ENCODE measurements at regions not wholly inside any gene's neighbourhood (a gene's known extent, or its start where the extent isn't known, plus 50 kb on each side); places are given as distances from the start of the nearest gene placed in this dataset.

DNA sequence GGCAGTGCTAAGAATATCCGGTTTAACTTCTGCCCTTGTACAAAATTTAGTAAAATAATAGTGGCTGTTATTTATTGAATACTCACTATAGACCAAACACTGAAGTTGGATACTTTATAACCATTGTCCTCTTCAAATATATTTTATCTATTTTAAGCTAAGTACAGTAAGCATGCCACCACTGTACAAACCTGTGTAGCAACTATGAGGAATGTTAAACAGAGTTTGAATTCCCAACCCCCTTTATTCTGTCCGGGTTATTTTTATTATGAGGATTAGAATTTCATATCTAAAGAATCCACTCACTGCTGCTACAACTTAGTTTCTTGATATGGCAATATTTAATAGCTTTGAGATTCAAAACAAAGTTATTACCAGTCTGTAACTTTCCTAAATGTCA lies 203.5 kb upstream of the RBMS3 start:
- no peak overlapping the region for H3K9ac ChIP-seq (ENCODE audit: control insufficient read depth, extremely low read depth, insufficient read depth, low read length)
- no peak overlapping the region for H3K27ac ChIP-seq (ENCODE audit: control insufficient read depth, insufficient read depth, low read length)
- H3K4me1 ChIP-seq (ENCODE audit: control insufficient read depth, extremely low read depth, insufficient read depth, low read length) = no peaks in the 10 kb centered on the region
- H2AFZ ChIP-seq (ENCODE audit: control insufficient read depth, low read length) = no peak overlapping the region
- FAIRE-seq (no peak), DNase-seq (ENCODE audit: low read depth, low spot score) (no peak)
- H4K20me1 ChIP-seq (ENCODE audit: control insufficient read depth, extremely low read depth, insufficient read depth, low read length) = no peaks in the 10 kb centered on the region
- no peaks in the 10 kb centered on the region for H3K9me1 ChIP-seq (ENCODE audit: control insufficient read depth, extremely low read depth, insufficient read depth, low read length)
- H3K36me3 ChIP-seq (ENCODE audit: control insufficient read depth in 2 of 2, extremely low read depth in 1 of 2, insufficient read depth in 2 of 2, low read length in 2 of 2) = no peaks in the 10 kb centered on the region
- no peaks in the 10 kb centered on the region for H3K9me3 ChIP-seq (ENCODE audit: control insufficient read depth, low read depth, low read length)
- H3K4me2 ChIP-seq (ENCODE audit: control insufficient read depth, extremely low read depth, insufficient read depth, low read depth, low read length) = no peak overlapping the region
- dilution Hi-C loops (cut with MboI; ENCODE audit: extremely low pct_ligation_motif_present, low sequenced_read_pairs) = no loop called here
- no peak for TF ChIP-seq EZH2 (IDR thresholded peaks at IDR 0.05; ENCODE audit: low read length)
- TF ChIP-seq, protein P1, sequence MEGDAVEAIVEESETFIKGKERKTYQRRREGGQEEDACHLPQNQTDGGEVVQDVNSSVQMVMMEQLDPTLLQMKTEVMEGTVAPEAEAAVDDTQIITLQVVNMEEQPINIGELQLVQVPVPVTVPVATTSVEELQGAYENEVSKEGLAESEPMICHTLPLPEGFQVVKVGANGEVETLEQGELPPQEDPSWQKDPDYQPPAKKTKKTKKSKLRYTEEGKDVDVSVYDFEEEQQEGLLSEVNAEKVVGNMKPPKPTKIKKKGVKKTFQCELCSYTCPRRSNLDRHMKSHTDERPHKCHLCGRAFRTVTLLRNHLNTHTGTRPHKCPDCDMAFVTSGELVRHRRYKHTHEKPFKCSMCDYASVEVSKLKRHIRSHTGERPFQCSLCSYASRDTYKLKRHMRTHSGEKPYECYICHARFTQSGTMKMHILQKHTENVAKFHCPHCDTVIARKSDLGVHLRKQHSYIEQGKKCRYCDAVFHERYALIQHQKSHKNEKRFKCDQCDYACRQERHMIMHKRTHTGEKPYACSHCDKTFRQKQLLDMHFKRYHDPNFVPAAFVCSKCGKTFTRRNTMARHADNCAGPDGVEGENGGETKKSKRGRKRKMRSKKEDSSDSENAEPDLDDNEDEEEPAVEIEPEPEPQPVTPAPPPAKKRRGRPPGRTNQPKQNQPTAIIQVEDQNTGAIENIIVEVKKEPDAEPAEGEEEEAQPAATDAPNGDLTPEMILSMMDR (optimal IDR thresholded peaks at IDR 0.05 in 1 of 3, IDR thresholded peaks at IDR 0.05 in 1 of 3, conservative IDR thresholded peaks at IDR 0.05 in 1 of 3; ENCODE audit: extremely low read depth in 1 of 3, insufficient read depth in 2 of 3, low read length in 3 of 3) = no peak
- H3K27me3 ChIP-seq (ENCODE audit: control insufficient read depth, extremely low read depth, insufficient read depth, low read length) = no peaks in the 10 kb centered on the region
- H3K4me3 ChIP-seq (ENCODE audit: control insufficient read depth in 2 of 3, extremely low read depth in 1 of 3, insufficient read depth in 2 of 3, low read depth in 1 of 3, low read length in 3 of 3) = no peak overlapping the region
- no peaks in the 10 kb centered on the region for H3K79me2 ChIP-seq (ENCODE audit: control insufficient read depth, insufficient read depth, low read length)

DNA sequence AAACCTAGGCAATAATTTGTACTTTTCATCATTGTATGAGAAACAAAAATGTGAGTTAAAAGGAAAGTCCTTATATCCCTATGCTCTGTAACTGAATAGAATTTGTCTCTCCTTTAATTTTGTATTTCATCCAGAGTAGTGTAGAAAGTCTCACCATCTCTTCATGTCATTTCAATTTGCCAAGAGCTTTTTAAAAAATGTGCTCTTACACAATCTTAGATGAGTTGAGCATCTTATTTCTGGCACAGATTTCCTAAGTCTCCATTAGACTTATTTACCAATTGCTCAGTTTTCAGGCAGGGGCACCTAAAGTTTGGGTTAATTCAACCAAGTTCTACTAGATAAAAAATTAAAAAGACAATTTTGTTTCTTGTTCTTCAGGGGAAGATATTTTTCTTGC lies 201.5 kb upstream of the RBMS3 start:
- dilution Hi-C loops (cut with MboI; ENCODE audit: extremely low pct_ligation_motif_present, low sequenced_read_pairs) = no loop called here
- H3K9ac ChIP-seq (ENCODE audit: control insufficient read depth, extremely low read depth, insufficient read depth, low read length) = no peak overlapping the region
- H3K4me1 ChIP-seq (ENCODE audit: control insufficient read depth, extremely low read depth, insufficient read depth, low read length) = no peaks in the 10 kb centered on the region
- no peaks in the 10 kb centered on the region for H3K9me1 ChIP-seq (ENCODE audit: control insufficient read depth, extremely low read depth, insufficient read depth, low read length)
- H3K9me3 ChIP-seq (ENCODE audit: control insufficient read depth, low read depth, low read length) = no peaks in the 10 kb centered on the region
- TF ChIP-seq EZH2 (IDR thresholded peaks at IDR 0.05; ENCODE audit: low read length) = no peak
- TF ChIP-seq, protein P1 (optimal IDR thresholded peaks at IDR 0.05 in 1 of 3, IDR thresholded peaks at IDR 0.05 in 1 of 3, conservative IDR thresholded peaks at IDR 0.05 in 1 of 3; ENCODE audit: extremely low read depth in 1 of 3, insufficient read depth in 2 of 3, low read length in 3 of 3) = no peak
- H4K20me1 ChIP-seq (ENCODE audit: control insufficient read depth, extremely low read depth, insufficient read depth, low read length) = no peaks in the 10 kb centered on the region
- H3K4me3 ChIP-seq (ENCODE audit: control insufficient read depth in 2 of 3, extremely low read depth in 1 of 3, insufficient read depth in 2 of 3, low read depth in 1 of 3, low read length in 3 of 3) = no peak overlapping the region
- no peaks in the 10 kb centered on the region for H3K27me3 ChIP-seq (ENCODE audit: control insufficient read depth, extremely low read depth, insufficient read depth, low read length)
- DNase-seq (ENCODE audit: low read depth, low spot score) (no peak), FAIRE-seq (no peak)
- no peaks in the 10 kb centered on the region for H3K79me2 ChIP-seq (ENCODE audit: control insufficient read depth, insufficient read depth, low read length)
- no peaks in the 10 kb centered on the region for H3K36me3 ChIP-seq (ENCODE audit: control insufficient read depth in 2 of 2, extremely low read depth in 1 of 2, insufficient read depth in 2 of 2, low read length in 2 of 2)
- H3K4me2 ChIP-seq (ENCODE audit: control insufficient read depth, extremely low read depth, insufficient read depth, low read depth, low read length) = no peak overlapping the region
- H2AFZ ChIP-seq (ENCODE audit: control insufficient read depth, low read length) = no peak overlapping the region
- no peak overlapping the region for H3K27ac ChIP-seq (ENCODE audit: control insufficient read depth, insufficient read depth, low read length)

Data from keratinocyte (primary cell).